ENCODE measurements at regions not wholly inside any gene's neighbourhood (a gene's known extent, or its start where the extent isn't known, plus 50 kb on each side); places are given as distances from the start of the nearest gene placed in this dataset.

DNA sequence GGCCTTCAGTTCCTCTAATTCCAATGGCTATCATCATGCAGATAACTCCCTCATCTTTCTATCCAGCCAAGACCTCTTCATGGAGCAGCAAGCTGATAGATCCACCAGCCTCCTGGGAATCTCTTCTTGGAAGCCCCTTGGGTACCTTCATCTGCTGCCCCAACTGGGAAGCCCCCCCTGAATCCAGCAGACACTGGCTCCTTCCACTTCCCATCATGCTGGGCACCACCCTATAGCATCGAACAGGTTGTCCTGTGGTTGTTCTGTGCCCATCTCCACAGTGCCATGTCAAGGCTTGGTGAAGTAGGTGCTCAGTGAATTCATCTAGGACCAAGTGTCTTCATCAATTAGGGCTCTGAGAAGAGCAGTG lies 410.4 kb upstream of the KLF4 start:
- Mint-ChIP-seq H3K4me3 (no peak overlapping the region), H3K9me3 (no peaks in the 10 kb centered on the region), H3K27ac (ENCODE audit: unreplicated experiment) (no peak overlapping the region), H3K36me3 (ENCODE audit: low read depth) (no peaks in the 10 kb centered on the region), H3K4me1 (peaks cover under 1% of the 10 kb centered on the region), H3K27me3 (ENCODE audit: low read depth) (no peaks in the 10 kb centered on the region)
- DNase-seq (ENCODE audit: low read depth, low spot score), result no peak
- no peak for TF ChIP-seq CTCF (conservative IDR thresholded peaks at IDR 0.05)

DNA sequence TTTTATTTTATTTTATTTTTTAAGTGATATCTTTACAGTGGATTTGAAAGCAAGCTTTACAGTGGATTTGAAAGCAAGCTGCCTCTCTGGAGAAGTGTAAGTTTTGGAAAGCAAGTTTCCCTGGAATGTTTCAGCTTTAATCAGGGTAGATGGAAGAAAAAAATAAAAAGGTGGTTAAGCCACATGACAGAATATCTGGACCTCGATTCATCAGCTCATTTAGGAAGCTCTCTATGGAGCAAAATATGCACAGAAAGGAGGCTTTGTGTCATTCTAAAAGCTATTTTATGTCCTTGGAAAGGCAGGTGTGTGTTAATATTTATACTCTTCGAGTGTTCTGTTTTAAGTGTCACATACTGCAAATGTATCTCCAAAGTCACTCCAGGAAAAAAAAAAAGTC lies 409.2 kb upstream of the KLF4 start:
- Mint-ChIP-seq H3K4me3 (no peak overlapping the region), H3K4me1 (no peaks in the 10 kb centered on the region), H3K27me3 (ENCODE audit: low read depth) (no peaks in the 10 kb centered on the region), H3K9me3 (no peaks in the 10 kb centered on the region), H3K27ac (ENCODE audit: unreplicated experiment) (no peak overlapping the region), H3K36me3 (ENCODE audit: low read depth) (no peaks in the 10 kb centered on the region)
- no peak for TF ChIP-seq CTCF (conservative IDR thresholded peaks at IDR 0.05)
- DNase-seq (ENCODE audit: low read depth, low spot score), result no peak

- Mint-ChIP-seq H3K27ac (ENCODE audit: unreplicated experiment) (no peak overlapping the region), H3K36me3 (ENCODE audit: low read depth) (no peaks in the 10 kb centered on the region), H3K4me3 (no peak overlapping the region), H3K9me3 (peaks cover 4% of the 10 kb centered on the region), H3K4me1 (no peaks in the 10 kb centered on the region), H3K27me3 (ENCODE audit: low read depth) (no peaks in the 10 kb centered on the region)
- TF ChIP-seq CTCF (conservative IDR thresholded peaks at IDR 0.05), result no peak
- DNase-seq (ENCODE audit: low read depth, low spot score), result no peak
These were observed 407.0 kb upstream of the KLF4 start for GRCh38 chr9:107896544-107896943.

GRCh38 chr9:107895501-107896001 lies 406.0 kb upstream of the KLF4 start:
- Mint-ChIP-seq H3K4me1 (no peaks in the 10 kb centered on the region), H3K36me3 (ENCODE audit: low read depth) (no peaks in the 10 kb centered on the region), H3K9me3 (peaks cover 4% of the 10 kb centered on the region), H3K27me3 (ENCODE audit: low read depth) (peaks cover 2% of the 10 kb centered on the region), H3K27ac (ENCODE audit: unreplicated experiment) (no peak overlapping the region), H3K4me3 (no peak overlapping the region)
- DNase-seq (ENCODE audit: low read depth, low spot score), result no peak
- TF ChIP-seq CTCF (conservative IDR thresholded peaks at IDR 0.05), result no peak

GRCh38 chr9:107894572-107895261 lies 405.1 kb upstream of the KLF4 start:
- TF ChIP-seq CTCF (conservative IDR thresholded peaks at IDR 0.05), result no peak

More at GRCh38 chr9:107894572-107895261, 405.1 kb upstream of the KLF4 start:
- Mint-ChIP-seq H3K4me1 (no peaks in the 10 kb centered on the region), H3K27ac (ENCODE audit: unreplicated experiment) (no peak overlapping the region), H3K27me3 (ENCODE audit: low read depth) (peaks cover 2% of the 10 kb centered on the region), H3K4me3 (no peak overlapping the region), H3K9me3 (peaks cover 8% of the 10 kb centered on the region), H3K36me3 (ENCODE audit: low read depth) (no peaks in the 10 kb centered on the region)
- DNase-seq (ENCODE audit: low read depth, low spot score), result no peak

All from neural crest cell (in vitro differentiated cells).